WTC11 (cell line): ENCODE measurements at regions not wholly inside any gene's neighbourhood (a gene's known extent, or its start where the extent isn't known, plus 50 kb on each side); places are given as distances from the start of the nearest gene placed in this dataset.

Experiments
- ATAC-seq: fragments of 200-7000 bp; cut with Tn5 transposase; 2 replicates; pipeline ENCODE4 v1.10.0; 2021; ENCODE audit warnings: mild to moderate bottlenecking, moderate library complexity
- CTCF ChIA-PET: fragments of 300-600 bp; sonication (Branson Sonifier 250); formaldehyde crosslinking; loops from one replicate; lab custom pipeline; 2021; ENCODE audit warnings: antibody characterized with exemption; lab: Charles Lee
- POLR2A ChIA-PET: fragments of 350-600 bp; sonication (Branson Sonifier 250); formaldehyde crosslinking; loops from one replicate; lab custom pipeline; 2021; ENCODE audit warnings: antibody characterized with exemption; lab: Charles Lee
- DNase-seq: peaks from one replicate; pipeline ENCODE4 v3.0.0; 2021; ENCODE audit warnings: low spot score
- H3K27ac Mint-ChIP-seq: 2 replicates; pipeline ENCODE4 v1.8.0; 2021; ENCODE audit warnings: mixed read lengths
- H3K27me3 Mint-ChIP-seq: 2 replicates; pipeline ENCODE4 v1.8.0; 2021; ENCODE audit warnings: low read depth, mild to moderate bottlenecking, moderate library complexity, mixed read lengths
- H3K36me3 Mint-ChIP-seq: 2 replicates; pipeline ENCODE4 v1.8.0; 2021; ENCODE audit warnings: mixed read lengths
- H3K4me1 Mint-ChIP-seq: 2 replicates; pipeline ENCODE4 v1.8.0; 2022; ENCODE audit warnings: mixed read lengths
- H3K4me3 Mint-ChIP-seq: 2 replicates; pipeline ENCODE4 v1.8.0; 2021; ENCODE audit warnings: mild to moderate bottlenecking, moderate library complexity, mixed read lengths
- H3K9me3 Mint-ChIP-seq: 2 replicates; pipeline ENCODE4 v1.8.0; 2021; ENCODE audit warnings: mixed read lengths
- CBFB ChIP-seq: sonication (generic); formaldehyde crosslinking; IDR thresholded peaks from 2 replicates; pipeline ENCODE4 v1.8.1; 2022; ENCODE audit warnings: mild to moderate bottlenecking, low read depth, missing genetic modification reagents
- ELF4 ChIP-seq: sonication (generic); formaldehyde crosslinking; IDR thresholded peaks from 2 replicates; pipeline ENCODE4 v1.8.1; 2022; ENCODE audit warnings: low read depth, mild to moderate bottlenecking, moderate library complexity, missing genetic modification reagents
- ESRRA ChIP-seq: sonication (generic); formaldehyde crosslinking; IDR thresholded peaks from 2 replicates; pipeline ENCODE4 v1.8.1; 2022; ENCODE audit warnings: mild to moderate bottlenecking, missing genetic modification reagents, borderline replicate concordance
- FOXK1 ChIP-seq: sonication (generic); formaldehyde crosslinking; IDR thresholded peaks from 2 replicates; pipeline ENCODE4 v1.8.0; 2022; ENCODE audit warnings: mild to moderate bottlenecking, moderate library complexity, missing genetic modification reagents
- GRHL2 ChIP-seq: fragments of 250-450 bp; sonication (Bioruptor Pico); IDR thresholded peaks from 2 replicates; pipeline ENCODE4 v1.8.0; 2022; ENCODE audit warnings: mild to moderate bottlenecking, moderate library complexity; ENCODE audit not compliant: insufficient replicate concordance, severe bottlenecking
- JAZF1 ChIP-seq: fragments of 250-450 bp; sonication (Bioruptor Pico); IDR thresholded peaks from 2 replicates; pipeline ENCODE4 v1.9.0; 2021; ENCODE audit warnings: moderate library complexity, mild to moderate bottlenecking, inconsistent platforms
- JUN ChIP-seq: sonication (generic); formaldehyde crosslinking; IDR thresholded peaks from 2 replicates; pipeline ENCODE4 v1.8.0; 2023; ENCODE audit warnings: mild to moderate bottlenecking, missing genetic modification reagents
- MXD4 ChIP-seq: fragments of 250-450 bp; sonication (Bioruptor Pico); IDR thresholded peaks from 2 replicates; pipeline ENCODE4 v1.8.0; 2021; ENCODE audit warnings: mild to moderate bottlenecking, moderate library complexity, borderline replicate concordance
- MYBL2 ChIP-seq: sonication (generic); formaldehyde crosslinking; IDR thresholded peaks from 2 replicates; pipeline ENCODE4 v1.8.1; 2023; ENCODE audit warnings: mild to moderate bottlenecking, moderate library complexity, missing genetic modification reagents
- NFYB ChIP-seq: sonication (generic); formaldehyde crosslinking; conservative IDR thresholded peaks from 2 replicates; pipeline ENCODE4 v1.8.0; 2022; ENCODE audit warnings: low read depth, missing genetic modification reagents
- NR1H2 ChIP-seq: sonication (generic); formaldehyde crosslinking; IDR thresholded peaks from 2 replicates; pipeline ENCODE4 v1.9.0; 2021; ENCODE audit warnings: mild to moderate bottlenecking, moderate library complexity, missing genetic modification reagents
- NR2C2 ChIP-seq: sonication (generic); formaldehyde crosslinking; IDR thresholded peaks from 2 replicates; pipeline ENCODE4 v1.8.0; 2022; ENCODE audit warnings: mild to moderate bottlenecking, missing genetic modification reagents
- NR3C1 ChIP-seq: sonication (generic); formaldehyde crosslinking; conservative IDR thresholded peaks from 2 replicates; pipeline ENCODE4 v1.8.1; 2023; ENCODE audit warnings: low read depth, mild to moderate bottlenecking, missing genetic modification reagents
- SP1 ChIP-seq: sonication (generic); formaldehyde crosslinking; conservative IDR thresholded peaks from 2 replicates; pipeline ENCODE4 v1.8.1; 2022; ENCODE audit warnings: missing genetic modification reagents
- TCF7 ChIP-seq: sonication (generic); formaldehyde crosslinking; IDR thresholded peaks from 2 replicates; pipeline ENCODE4 v1.8.0; 2022; ENCODE audit warnings: mild to moderate bottlenecking, low read depth, missing genetic modification reagents, moderate library complexity
- ZNF138 ChIP-seq: sonication (generic); formaldehyde crosslinking; conservative IDR thresholded peaks from 2 replicates; pipeline ENCODE4 v1.8.1; 2022; ENCODE audit warnings: mild to moderate bottlenecking, moderate library complexity, missing genetic modification reagents
- ZNF219 ChIP-seq: sonication (generic); formaldehyde crosslinking; IDR thresholded peaks from 2 replicates; pipeline ENCODE4 v1.8.0; 2023; ENCODE audit warnings: missing genetic modification reagents, mild to moderate bottlenecking, borderline replicate concordance
- ZNF671 ChIP-seq: fragments of 250-450 bp; sonication (Bioruptor Pico); IDR thresholded peaks from 2 replicates; pipeline ENCODE4 v1.8.0; 2021; ENCODE audit warnings: mild to moderate bottlenecking
- TF ChIP-seq, protein P1 (sequence below): fragments of 200-600 bp; IDR thresholded peaks from 2 replicates; pipeline ENCODE4 v1.8.0; 2022; ENCODE audit warnings: antibody characterized with exemption
- TF ChIP-seq, protein P2 (sequence below): sonication (generic); formaldehyde crosslinking; IDR thresholded peaks from 2 replicates; pipeline ENCODE4 v1.8.1; 2023; ENCODE audit warnings: mild to moderate bottlenecking, missing genetic modification reagents
- TF ChIP-seq, protein P3 (sequence below): fragments of 250-450 bp; sonication (Bioruptor Pico); IDR thresholded peaks from 2 replicates; pipeline ENCODE4 v1.8.0; 2021; ENCODE audit warnings: mild to moderate bottlenecking
- TF ChIP-seq, protein P4 (sequence below): sonication (generic); formaldehyde crosslinking; IDR thresholded peaks from 2 replicates; pipeline ENCODE4 v1.8.1; 2022; ENCODE audit warnings: low read depth, missing genetic modification reagents, borderline replicate concordance
- TF ChIP-seq, protein P5 (sequence below): sonication (generic); formaldehyde crosslinking; IDR thresholded peaks from 2 replicates; pipeline ENCODE4 v1.8.1; 2022; ENCODE audit warnings: low read depth, mild to moderate bottlenecking, moderate library complexity, missing genetic modification reagents, borderline replicate concordance
- TF ChIP-seq, protein P6 (sequence below): sonication (generic); formaldehyde crosslinking; conservative IDR thresholded peaks from 2 replicates; pipeline ENCODE4 v1.8.1; 2022; ENCODE audit warnings: mild to moderate bottlenecking, missing genetic modification reagents

DNA sequence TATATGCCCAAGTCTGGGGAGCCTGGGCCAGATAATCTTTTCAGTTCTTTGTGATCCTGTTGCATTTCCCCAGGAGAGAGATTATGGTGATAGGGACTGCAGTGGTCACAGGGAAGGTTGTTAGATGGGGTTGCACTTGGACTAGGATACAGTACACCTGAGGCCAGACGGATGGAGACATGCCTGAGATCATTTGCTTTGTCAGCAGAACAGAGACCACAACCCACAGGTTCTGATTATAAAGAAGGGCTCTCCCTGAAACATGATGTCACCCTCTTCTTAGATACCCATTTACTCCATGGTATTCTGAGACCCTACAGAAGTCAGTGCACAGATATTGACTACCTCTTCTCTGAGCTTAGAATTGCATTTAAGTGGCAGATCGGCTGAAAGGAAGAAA lies 200.9 kb upstream of the IGF1 start (continued):
- TF ChIP-seq, protein P1, sequence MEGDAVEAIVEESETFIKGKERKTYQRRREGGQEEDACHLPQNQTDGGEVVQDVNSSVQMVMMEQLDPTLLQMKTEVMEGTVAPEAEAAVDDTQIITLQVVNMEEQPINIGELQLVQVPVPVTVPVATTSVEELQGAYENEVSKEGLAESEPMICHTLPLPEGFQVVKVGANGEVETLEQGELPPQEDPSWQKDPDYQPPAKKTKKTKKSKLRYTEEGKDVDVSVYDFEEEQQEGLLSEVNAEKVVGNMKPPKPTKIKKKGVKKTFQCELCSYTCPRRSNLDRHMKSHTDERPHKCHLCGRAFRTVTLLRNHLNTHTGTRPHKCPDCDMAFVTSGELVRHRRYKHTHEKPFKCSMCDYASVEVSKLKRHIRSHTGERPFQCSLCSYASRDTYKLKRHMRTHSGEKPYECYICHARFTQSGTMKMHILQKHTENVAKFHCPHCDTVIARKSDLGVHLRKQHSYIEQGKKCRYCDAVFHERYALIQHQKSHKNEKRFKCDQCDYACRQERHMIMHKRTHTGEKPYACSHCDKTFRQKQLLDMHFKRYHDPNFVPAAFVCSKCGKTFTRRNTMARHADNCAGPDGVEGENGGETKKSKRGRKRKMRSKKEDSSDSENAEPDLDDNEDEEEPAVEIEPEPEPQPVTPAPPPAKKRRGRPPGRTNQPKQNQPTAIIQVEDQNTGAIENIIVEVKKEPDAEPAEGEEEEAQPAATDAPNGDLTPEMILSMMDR, result no peak

DNA sequence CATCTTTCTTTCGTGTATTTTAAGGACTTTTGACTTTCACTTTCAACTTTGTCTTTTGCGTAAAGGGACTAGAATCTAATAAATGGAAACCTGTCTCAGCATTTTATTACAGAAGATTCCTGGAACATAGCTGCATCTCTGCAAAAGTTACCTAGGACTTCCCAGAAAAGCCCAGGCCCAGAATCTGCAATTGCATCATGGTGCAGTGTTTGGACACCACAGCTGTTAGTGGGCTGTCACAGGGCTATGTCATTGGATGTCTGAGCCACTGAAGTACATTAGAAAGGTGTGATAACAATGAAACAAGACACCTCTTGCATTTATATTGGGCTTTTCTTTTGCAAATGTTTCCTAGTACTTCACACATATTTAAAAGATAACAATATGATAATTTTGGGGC lies 199.9 kb upstream of the IGF1 start:
- no peak overlapping the region for H3K27ac Mint-ChIP-seq
- CTCF ChIA-PET, result interaction anchor here (0.6 kb wide), 1 partner anchor 22 kb away, joined by 4 read pairs; no protein-coding TSS in a partner anchor
- peaks cover 4% of the 10 kb centered on the region for H3K36me3 Mint-ChIP-seq

DNA sequence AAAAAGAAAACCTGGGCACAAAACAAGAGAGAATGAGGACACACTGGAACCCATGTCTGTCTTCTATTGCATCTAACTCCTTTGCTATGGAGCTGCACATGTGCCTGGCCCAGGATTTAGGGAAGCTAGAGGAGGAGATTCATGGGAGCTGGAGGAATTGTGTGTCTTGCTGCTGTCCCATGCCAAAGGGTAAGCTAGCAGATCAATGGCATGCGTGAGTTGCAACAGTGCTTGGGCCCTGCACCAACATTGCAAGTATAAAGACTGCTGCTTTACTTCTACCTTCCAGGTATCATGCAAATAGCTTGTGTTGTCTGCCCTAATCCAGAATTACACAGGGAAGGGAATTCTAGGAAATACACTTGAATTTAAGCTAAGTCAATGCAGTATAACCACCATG lies 196.4 kb upstream of the IGF1 start:
- DNase-seq, result no peak
- Mint-ChIP-seq H3K36me3 (peaks cover 21% of the 10 kb centered on the region), H3K4me1 (peaks cover 10% of the 10 kb centered on the region), H3K9me3 (peaks cover 50% of the 10 kb centered on the region), H3K27me3 (no peaks in the 10 kb centered on the region), H3K4me3 (no peak overlapping the region), H3K27ac (no peak overlapping the region)
- ChIA-PET POLR2A (no interaction called here), CTCF (no interaction called here)
- TF ChIP-seq, protein P2, sequence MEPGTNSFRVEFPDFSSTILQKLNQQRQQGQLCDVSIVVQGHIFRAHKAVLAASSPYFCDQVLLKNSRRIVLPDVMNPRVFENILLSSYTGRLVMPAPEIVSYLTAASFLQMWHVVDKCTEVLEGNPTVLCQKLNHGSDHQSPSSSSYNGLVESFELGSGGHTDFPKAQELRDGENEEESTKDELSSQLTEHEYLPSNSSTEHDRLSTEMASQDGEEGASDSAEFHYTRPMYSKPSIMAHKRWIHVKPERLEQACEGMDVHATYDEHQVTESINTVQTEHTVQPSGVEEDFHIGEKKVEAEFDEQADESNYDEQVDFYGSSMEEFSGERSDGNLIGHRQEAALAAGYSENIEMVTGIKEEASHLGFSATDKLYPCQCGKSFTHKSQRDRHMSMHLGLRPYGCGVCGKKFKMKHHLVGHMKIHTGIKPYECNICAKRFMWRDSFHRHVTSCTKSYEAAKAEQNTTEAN (CRISPR knock-in tag), result no peak
- TF ChIP-seq ESRRA (CRISPR knock-in tag), result no peak
- no peak for TF ChIP-seq JAZF1 (CRISPR knock-in tag)
- no peak for TF ChIP-seq FOXK1
- TF ChIP-seq ZNF671 (CRISPR knock-in tag), result no peak
- TF ChIP-seq JUN, result no peak
- TF ChIP-seq MXD4 (CRISPR knock-in tag), result no peak
- no peak for TF ChIP-seq GRHL2 (CRISPR knock-in tag)
- TF ChIP-seq SP1, result no peak
- no peak for TF ChIP-seq MYBL2
- no peak for TF ChIP-seq NR3C1 (CRISPR knock-in tag)
- TF ChIP-seq, protein P3, sequence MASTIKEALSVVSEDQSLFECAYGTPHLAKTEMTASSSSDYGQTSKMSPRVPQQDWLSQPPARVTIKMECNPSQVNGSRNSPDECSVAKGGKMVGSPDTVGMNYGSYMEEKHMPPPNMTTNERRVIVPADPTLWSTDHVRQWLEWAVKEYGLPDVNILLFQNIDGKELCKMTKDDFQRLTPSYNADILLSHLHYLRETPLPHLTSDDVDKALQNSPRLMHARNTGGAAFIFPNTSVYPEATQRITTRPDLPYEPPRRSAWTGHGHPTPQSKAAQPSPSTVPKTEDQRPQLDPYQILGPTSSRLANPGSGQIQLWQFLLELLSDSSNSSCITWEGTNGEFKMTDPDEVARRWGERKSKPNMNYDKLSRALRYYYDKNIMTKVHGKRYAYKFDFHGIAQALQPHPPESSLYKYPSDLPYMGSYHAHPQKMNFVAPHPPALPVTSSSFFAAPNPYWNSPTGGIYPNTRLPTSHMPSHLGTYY (CRISPR knock-in tag), result no peak
- TF ChIP-seq, protein P4, sequence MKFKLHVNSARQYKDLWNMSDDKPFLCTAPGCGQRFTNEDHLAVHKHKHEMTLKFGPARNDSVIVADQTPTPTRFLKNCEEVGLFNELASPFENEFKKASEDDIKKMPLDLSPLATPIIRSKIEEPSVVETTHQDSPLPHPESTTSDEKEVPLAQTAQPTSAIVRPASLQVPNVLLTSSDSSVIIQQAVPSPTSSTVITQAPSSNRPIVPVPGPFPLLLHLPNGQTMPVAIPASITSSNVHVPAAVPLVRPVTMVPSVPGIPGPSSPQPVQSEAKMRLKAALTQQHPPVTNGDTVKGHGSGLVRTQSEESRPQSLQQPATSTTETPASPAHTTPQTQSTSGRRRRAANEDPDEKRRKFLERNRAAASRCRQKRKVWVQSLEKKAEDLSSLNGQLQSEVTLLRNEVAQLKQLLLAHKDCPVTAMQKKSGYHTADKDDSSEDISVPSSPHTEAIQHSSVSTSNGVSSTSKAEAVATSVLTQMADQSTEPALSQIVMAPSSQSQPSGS (CRISPR knock-in tag), result no peak
- no peak for TF ChIP-seq ZNF138 (CRISPR knock-in tag)
- ATAC-seq, result no peak

More for the DNA sequence above, 199.9 kb upstream of the IGF1 start:
- H3K4me3 Mint-ChIP-seq, result no peak overlapping the region
- TF ChIP-seq NFYB (CRISPR knock-in tag), result no peak
- peaks cover 10% of the 10 kb centered on the region for H3K4me1 Mint-ChIP-seq
- DNase-seq (no peak), ATAC-seq (no peak; the same call in 1 of the 2 replicates)
- H3K9me3 Mint-ChIP-seq, result peaks cover 21% of the 10 kb centered on the region
- POLR2A ChIA-PET, result no interaction called here
- H3K27me3 Mint-ChIP-seq, result no peaks in the 10 kb centered on the region

DNA sequence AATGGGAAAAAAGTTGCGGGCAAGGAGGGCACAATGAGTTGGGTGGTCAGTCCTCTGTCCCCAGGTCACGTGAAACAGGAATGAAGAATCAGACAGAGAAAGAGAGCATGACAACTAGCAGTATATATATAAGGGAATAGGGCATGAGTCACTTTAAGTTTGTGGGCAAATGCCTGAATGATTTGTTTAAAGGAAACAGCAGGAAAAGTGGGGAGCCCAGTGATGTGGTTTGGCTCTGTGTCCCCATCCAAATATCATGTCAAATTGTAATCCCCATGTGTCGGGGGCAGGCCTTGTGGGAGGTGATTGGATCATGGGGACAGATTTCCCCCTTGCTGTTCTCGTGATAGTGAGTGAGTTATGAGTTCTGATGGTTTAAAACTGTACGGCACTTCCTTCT lies 195.3 kb upstream of the IGF1 start:
- POLR2A ChIA-PET, result no interaction called here
- ATAC-seq, result no peak
- TF ChIP-seq, protein P5, sequence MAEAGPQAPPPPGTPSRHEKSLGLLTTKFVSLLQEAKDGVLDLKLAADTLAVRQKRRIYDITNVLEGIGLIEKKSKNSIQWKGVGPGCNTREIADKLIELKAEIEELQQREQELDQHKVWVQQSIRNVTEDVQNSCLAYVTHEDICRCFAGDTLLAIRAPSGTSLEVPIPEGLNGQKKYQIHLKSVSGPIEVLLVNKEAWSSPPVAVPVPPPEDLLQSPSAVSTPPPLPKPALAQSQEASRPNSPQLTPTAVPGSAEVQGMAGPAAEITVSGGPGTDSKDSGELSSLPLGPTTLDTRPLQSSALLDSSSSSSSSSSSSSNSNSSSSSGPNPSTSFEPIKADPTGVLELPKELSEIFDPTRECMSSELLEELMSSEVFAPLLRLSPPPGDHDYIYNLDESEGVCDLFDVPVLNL (CRISPR knock-in tag), result no peak
- no peak for TF ChIP-seq ZNF671 (CRISPR knock-in tag)
- no peak for TF ChIP-seq CBFB (CRISPR knock-in tag)
- TF ChIP-seq, protein P6, sequence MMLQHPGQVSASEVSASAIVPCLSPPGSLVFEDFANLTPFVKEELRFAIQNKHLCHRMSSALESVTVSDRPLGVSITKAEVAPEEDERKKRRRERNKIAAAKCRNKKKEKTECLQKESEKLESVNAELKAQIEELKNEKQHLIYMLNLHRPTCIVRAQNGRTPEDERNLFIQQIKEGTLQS (CRISPR knock-in tag), result no peak
- no peak for TF ChIP-seq ELF4 (CRISPR knock-in tag)
- no peak for TF ChIP-seq TCF7 (CRISPR knock-in tag)
- TF ChIP-seq FOXK1, result no peak
- no peak for TF ChIP-seq ZNF219 (CRISPR knock-in tag)
- no peak for TF ChIP-seq SP1
- no peak for TF ChIP-seq NR1H2 (CRISPR knock-in tag)
- TF ChIP-seq NR2C2 (CRISPR knock-in tag), result no peak

More for the DNA sequence above, 195.3 kb upstream of the IGF1 start:
- no peaks in the 10 kb centered on the region for H3K27me3 Mint-ChIP-seq
- no peak for DNase-seq
- peaks cover 56% of the 10 kb centered on the region for H3K9me3 Mint-ChIP-seq
- peaks cover 6% of the 10 kb centered on the region for H3K4me1 Mint-ChIP-seq
- H3K4me3 Mint-ChIP-seq, result no peak overlapping the region
- no peak overlapping the region for H3K27ac Mint-ChIP-seq
- CTCF ChIA-PET, result no interaction called here
- H3K36me3 Mint-ChIP-seq, result peaks cover 23% of the 10 kb centered on the region
